ENCODE measurements at regions not wholly inside any gene's neighbourhood (a gene's known extent, or its start where the extent isn't known, plus 50 kb on each side); places are given as distances from the start of the nearest gene placed in this dataset.

DNA sequence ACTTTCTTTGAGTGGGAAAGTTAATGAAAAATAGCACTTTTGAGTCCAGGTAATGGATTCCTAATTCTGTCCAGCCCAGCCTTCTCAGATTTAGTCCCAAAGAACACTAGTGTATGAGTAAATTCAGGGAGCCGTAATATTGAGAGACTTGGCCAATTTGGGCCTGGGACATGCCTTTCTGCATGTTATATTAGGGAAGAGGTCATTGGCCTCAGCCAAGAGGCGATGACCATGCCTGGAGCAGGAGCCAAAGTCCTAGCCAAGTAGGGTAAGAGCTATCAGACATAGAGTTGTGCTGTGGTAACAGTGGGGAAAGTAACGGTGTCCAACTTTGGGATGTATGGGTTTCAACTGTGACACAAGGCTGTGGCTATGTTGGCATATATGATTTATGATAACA lies 336.5 kb upstream of the ZNF804A start:
- ChIA-PET POLR2A (no interaction called here), CTCF (ENCODE audit: low intra/inter-chr PET ratio) (no interaction called here)
- Histone ChIP-seq H3K4me1 (replicated peaks in 1 of 2; ENCODE audit: control insufficient read depth in 2 of 2, insufficient read depth in 2 of 2, low read length in 2 of 2) (no peaks in the 10 kb centered on the region), H3K27ac (ENCODE audit: extremely low read depth, low read depth, low read length) (no peak overlapping the region), H3K4me2 (ENCODE audit: insufficient read depth, low read length) (no peak overlapping the region), H3K4me3 (no peak overlapping the region), H3K9me3 (replicated peaks; ENCODE audit: control insufficient read depth, insufficient read depth, low read depth, low read length) (peaks cover 1% of the 10 kb centered on the region; the same call in 1 of the 2 replicates), H2AFZ (ENCODE audit: low read depth, low read length) (no peak overlapping the region), H3K36me3 (ENCODE audit: control insufficient read depth, insufficient read depth, low read length) (no peaks in the 10 kb centered on the region), H3K9me1 (ENCODE audit: control insufficient read depth, insufficient read depth, low read length) (no peaks in the 10 kb centered on the region), H3K27me3 (ENCODE audit: control insufficient read depth in 2 of 2, insufficient read depth in 2 of 2, low read length in 2 of 2) (no peaks in the 10 kb centered on the region), H4K20me1 (replicated peaks; ENCODE audit: control insufficient read depth, insufficient read depth, low read length) (no peaks in the 10 kb centered on the region), H3K9ac (ENCODE audit: insufficient read depth in 1 of 2, low read depth in 2 of 2, low read length in 2 of 2) (no peak overlapping the region), H3K79me2 (ENCODE audit: control insufficient read depth, insufficient read depth, low read length) (no peaks in the 10 kb centered on the region)
- ATAC-seq, result no peak
- FAIRE-seq, result no peak
- WGBS (ENCODE audit: insufficient coverage, low coverage, missing lambda C conversion rate), result 11% methylated on average over 3 of the region's 3 CpGs
- no peak for DNase-seq (ENCODE audit: extremely low read depth in 1 of 4, low spot score in 3 of 4)
- in situ Hi-C loops (cut with MboI) (no loop called here), intact Hi-C loops (cut with micrococcal nuclease) (no loop called here)
- no TSS peak for BruUV-seq (replicated peaks)
- TF ChIP-seq ATF1 (CRISPR knock-in tag; IDR thresholded peaks at IDR 0.05) (no peak), ATF1 (tag; IDR thresholded peaks at IDR 0.05) (no peak), ZNF133 (CRISPR knock-in tag; IDR thresholded peaks at IDR 0.05) (no peak), E2F1 (CRISPR knock-in tag; IDR thresholded peaks at IDR 0.05) (no peak), SLC30A9 (CRISPR knock-in tag; IDR thresholded peaks at IDR 0.05) (no peak), ZNF217 (CRISPR knock-in tag; IDR thresholded peaks at IDR 0.05) (no peak), FOXO4 (CRISPR knock-in tag; IDR thresholded peaks at IDR 0.05) (no peak), SNAPC5 (CRISPR knock-in tag; IDR thresholded peaks at IDR 0.05) (no peak), LARP7 (IDR thresholded peaks at IDR 0.05) (no peak), ZNF639 (CRISPR knock-in tag; conservative IDR thresholded peaks at IDR 0.05 in 1 of 2, IDR thresholded peaks at IDR 0.05 in 1 of 2) (no peak), MYC (IDR thresholded peaks at IDR 0.05; ENCODE audit: low read depth, low read length) (no peak), MYC (CRISPR knock-in tag; IDR thresholded peaks at IDR 0.05; ENCODE audit: borderline replicate concordance, low read depth) (no peak), HMG20B (CRISPR knock-in tag; IDR thresholded peaks at IDR 0.05) (no peak), CUX1 (CRISPR knock-in tag; IDR thresholded peaks at IDR 0.05) (no peak), ZSCAN32 (CRISPR knock-in tag; IDR thresholded peaks at IDR 0.05) (no peak), TAF7 (tag; IDR thresholded peaks at IDR 0.05) (no peak)
